ENCODE measurements at regions not wholly inside any gene's neighbourhood (a gene's known extent, or its start where the extent isn't known, plus 50 kb on each side); places are given as distances from the start of the nearest gene placed in this dataset.

DNA sequence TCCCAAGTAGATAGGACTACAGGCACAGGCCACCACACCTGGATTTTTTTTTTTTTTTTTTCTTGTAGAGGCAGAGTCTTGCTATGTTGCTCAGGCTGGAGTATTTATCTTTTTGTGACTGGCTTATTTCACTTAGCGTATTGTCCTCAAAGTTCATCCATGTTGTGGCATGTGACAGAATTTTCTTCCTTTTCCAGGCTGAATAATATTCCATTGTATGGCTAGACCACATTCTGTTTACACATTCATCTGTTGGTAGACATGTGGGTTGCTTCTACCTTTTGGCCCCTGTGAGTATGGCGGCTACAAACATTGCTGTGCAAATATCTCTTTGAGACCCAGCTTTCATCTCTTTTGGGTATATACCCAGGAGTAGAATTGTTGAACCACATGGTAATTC lies 160.2 kb upstream of the SMAD3 start:
- H3F3A ChIP-seq (ENCODE audit: insufficient read depth, low read length), result 0 out of 2 replicates have a peak, but pooled peaks cover 4% of the 10 kb centered on the region
- H3K9ac ChIP-seq (ENCODE audit: low read length), result no peak overlapping the region
- no peak overlapping the region for H3K4me2 ChIP-seq (ENCODE audit: low read depth, low read length)

DNA sequence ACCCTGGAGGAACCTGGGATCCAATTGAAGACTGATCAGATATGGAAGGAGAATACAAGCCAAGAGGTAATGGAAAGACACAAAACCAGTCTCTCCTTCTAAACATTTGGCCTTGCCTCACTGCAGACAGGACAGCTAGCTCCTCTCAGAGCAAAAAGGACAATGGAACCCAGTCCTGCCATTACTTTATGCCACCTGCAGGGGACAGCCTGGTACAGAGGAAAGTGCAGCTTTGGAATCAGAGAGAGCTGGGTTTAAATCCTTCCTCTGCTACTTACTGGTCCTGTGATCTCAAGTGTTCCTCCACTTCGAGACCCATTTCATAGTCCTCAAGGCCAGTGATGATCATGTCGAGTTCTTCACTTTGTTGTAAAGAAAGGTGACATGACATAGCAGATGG lies 159.4 kb upstream of the SMAD3 start:
- Histone ChIP-seq H3K9me2 (replicated peaks; ENCODE audit: insufficient read depth, low read length) (no peaks in the 10 kb centered on the region), H4K20me1 (ENCODE audit: insufficient read depth, low read length) (no peaks in the 10 kb centered on the region), H3K27me3 (replicated peaks; ENCODE audit: insufficient read depth, low read length) (no peaks in the 10 kb centered on the region), H3K79me2 (ENCODE audit: low read length) (no peaks in the 10 kb centered on the region), H3K4me3 (ENCODE audit: low read length) (no peak overlapping the region), H3K4me1 (ENCODE audit: low read length) (peaks cover 9% of the 10 kb centered on the region), H3K4me2 (ENCODE audit: low read depth, low read length) (no peak overlapping the region), H3K9ac (ENCODE audit: low read length) (no peak overlapping the region), H3K27ac (ENCODE audit: low read length) (no peak overlapping the region), H2AFZ (ENCODE audit: low read length) (no peak overlapping the region), H3F3A (ENCODE audit: insufficient read depth, low read length) (0 out of 2 replicates have a peak, but pooled peaks cover 4% of the 10 kb centered on the region), H3K9me3 (replicated peaks; ENCODE audit: insufficient read depth, low read length) (no peaks in the 10 kb centered on the region), H3K36me3 (replicated peaks; ENCODE audit: insufficient read depth, low read length) (no peaks in the 10 kb centered on the region)
- no peak for DNase-seq
- TF ChIP-seq, protein P1, sequence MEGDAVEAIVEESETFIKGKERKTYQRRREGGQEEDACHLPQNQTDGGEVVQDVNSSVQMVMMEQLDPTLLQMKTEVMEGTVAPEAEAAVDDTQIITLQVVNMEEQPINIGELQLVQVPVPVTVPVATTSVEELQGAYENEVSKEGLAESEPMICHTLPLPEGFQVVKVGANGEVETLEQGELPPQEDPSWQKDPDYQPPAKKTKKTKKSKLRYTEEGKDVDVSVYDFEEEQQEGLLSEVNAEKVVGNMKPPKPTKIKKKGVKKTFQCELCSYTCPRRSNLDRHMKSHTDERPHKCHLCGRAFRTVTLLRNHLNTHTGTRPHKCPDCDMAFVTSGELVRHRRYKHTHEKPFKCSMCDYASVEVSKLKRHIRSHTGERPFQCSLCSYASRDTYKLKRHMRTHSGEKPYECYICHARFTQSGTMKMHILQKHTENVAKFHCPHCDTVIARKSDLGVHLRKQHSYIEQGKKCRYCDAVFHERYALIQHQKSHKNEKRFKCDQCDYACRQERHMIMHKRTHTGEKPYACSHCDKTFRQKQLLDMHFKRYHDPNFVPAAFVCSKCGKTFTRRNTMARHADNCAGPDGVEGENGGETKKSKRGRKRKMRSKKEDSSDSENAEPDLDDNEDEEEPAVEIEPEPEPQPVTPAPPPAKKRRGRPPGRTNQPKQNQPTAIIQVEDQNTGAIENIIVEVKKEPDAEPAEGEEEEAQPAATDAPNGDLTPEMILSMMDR (IDR thresholded peaks at IDR 0.05; ENCODE audit: low read length), result no peak
- TF ChIP-seq EZH2 (optimal IDR thresholded peaks at IDR 0.05; ENCODE audit: low read depth, low read length) (no peak), EZH2phosphoT487 (IDR thresholded peaks at IDR 0.05; ENCODE audit: low read length) (no peak)

More for the DNA sequence above, 160.2 kb upstream of the SMAD3 start:
- Histone ChIP-seq H3K4me3 (ENCODE audit: low read length) (no peak overlapping the region), H3K79me2 (ENCODE audit: low read length) (no peaks in the 10 kb centered on the region), H4K20me1 (ENCODE audit: insufficient read depth, low read length) (no peaks in the 10 kb centered on the region), H3K36me3 (replicated peaks; ENCODE audit: insufficient read depth, low read length) (no peaks in the 10 kb centered on the region), H2AFZ (ENCODE audit: low read length) (no peak overlapping the region), H3K27me3 (replicated peaks; ENCODE audit: insufficient read depth, low read length) (no peaks in the 10 kb centered on the region), H3K27ac (ENCODE audit: low read length) (no peak overlapping the region), H3K4me1 (ENCODE audit: low read length) (peaks cover 9% of the 10 kb centered on the region), H3K9me3 (replicated peaks; ENCODE audit: insufficient read depth, low read length) (no peaks in the 10 kb centered on the region), H3K9me2 (replicated peaks; ENCODE audit: insufficient read depth, low read length) (no peaks in the 10 kb centered on the region)
- no peak for TF ChIP-seq EZH2 (optimal IDR thresholded peaks at IDR 0.05; ENCODE audit: low read depth, low read length)
- TF ChIP-seq, protein P1 (IDR thresholded peaks at IDR 0.05; ENCODE audit: low read length), result no peak
- no peak for TF ChIP-seq EZH2phosphoT487 (IDR thresholded peaks at IDR 0.05; ENCODE audit: low read length)
- no peak for DNase-seq

DNA sequence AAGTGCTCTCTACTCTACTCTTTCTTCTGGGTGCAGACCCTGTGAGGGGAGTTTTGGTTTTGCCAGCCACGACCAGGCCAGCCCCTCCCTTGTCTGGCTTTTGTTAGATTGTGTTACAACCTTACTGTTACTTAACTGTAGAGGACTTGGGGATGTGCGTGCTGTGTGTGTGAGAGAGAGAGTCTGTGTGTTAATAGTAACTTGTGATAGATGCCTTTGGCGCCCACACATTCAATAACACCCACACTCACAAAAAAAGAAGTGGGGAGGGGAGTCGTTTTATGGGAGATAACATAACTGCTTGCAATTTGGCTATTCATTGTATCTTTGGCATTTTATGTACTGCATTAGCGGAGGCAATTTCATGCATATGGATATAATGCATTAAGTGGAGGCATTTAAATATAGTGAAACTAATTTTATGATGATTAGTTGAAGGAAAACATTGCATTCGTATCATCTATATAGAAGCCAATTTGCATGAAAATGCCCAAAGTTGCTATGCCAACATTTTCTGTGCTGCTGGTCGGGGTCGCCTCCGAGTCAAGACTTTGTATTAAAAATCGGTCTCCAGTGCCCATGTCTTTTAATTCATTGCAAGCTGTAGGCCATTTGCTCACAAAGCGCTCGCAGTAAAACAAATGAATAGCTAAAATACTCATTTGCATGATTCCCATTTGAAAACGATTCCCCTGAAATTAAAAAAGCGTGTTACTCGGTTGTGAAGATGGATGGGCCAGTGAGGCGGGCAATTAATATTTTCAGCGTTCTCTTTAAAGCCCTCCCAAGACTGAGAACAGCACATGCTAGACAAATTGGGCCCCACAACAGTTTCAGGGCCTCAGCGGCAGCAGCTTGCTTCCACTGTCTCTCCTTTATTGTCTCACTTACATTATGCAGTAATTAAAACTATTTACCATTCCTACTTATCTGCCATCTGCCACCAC lies 158.5 kb upstream of the SMAD3 start:
- DNase-seq, result no peak

More for the DNA sequence above, 158.5 kb upstream of the SMAD3 start:
- Histone ChIP-seq H3K27ac (ENCODE audit: low read length) (no peak overlapping the region), H3K36me3 (replicated peaks; ENCODE audit: insufficient read depth, low read length) (no peaks in the 10 kb centered on the region), H4K20me1 (ENCODE audit: insufficient read depth, low read length) (no peaks in the 10 kb centered on the region), H3K4me2 (ENCODE audit: low read depth, low read length) (no peak overlapping the region), H3K9me2 (replicated peaks; ENCODE audit: insufficient read depth, low read length) (no peaks in the 10 kb centered on the region), H3K27me3 (replicated peaks; ENCODE audit: insufficient read depth, low read length) (no peaks in the 10 kb centered on the region), H3K9ac (ENCODE audit: low read length) (no peak overlapping the region), H3K9me3 (replicated peaks; ENCODE audit: insufficient read depth, low read length) (no peaks in the 10 kb centered on the region), H3F3A (ENCODE audit: insufficient read depth, low read length) (0 out of 2 replicates have a peak, but pooled peaks cover 4% of the 10 kb centered on the region), H3K79me2 (ENCODE audit: low read length) (no peaks in the 10 kb centered on the region), H2AFZ (ENCODE audit: low read length) (no peak overlapping the region), H3K4me3 (ENCODE audit: low read length) (no peak overlapping the region), H3K4me1 (ENCODE audit: low read length) (peaks cover 9% of the 10 kb centered on the region)
- TF ChIP-seq EZH2phosphoT487 (IDR thresholded peaks at IDR 0.05; ENCODE audit: low read length) (no peak), EZH2 (optimal IDR thresholded peaks at IDR 0.05; ENCODE audit: low read depth, low read length) (no peak)
- TF ChIP-seq, protein P1 (IDR thresholded peaks at IDR 0.05; ENCODE audit: low read length), result no peak

Measured in MM.1S (cell line).